Hematopoietic multipotent progenitor cell treated with erythropoietin and hydrocortisone succinate and interleukin-3 and kit ligand, for 6 days (in vitro differentiated cells): ENCODE measurements at regions not wholly inside any gene's neighbourhood (a gene's known extent, or its start where the extent isn't known, plus 50 kb on each side); places are given as distances from the start of the nearest gene placed in this dataset.
A peak's percentile ranks its signal among the peaks of the same experiment; 100 is the strongest.
"Not testable (repeated sequence)": the region's sequence is repeated elsewhere in the genome, so short reads cannot be mapped to it uniquely, and the experiment has no call there.

Experiments
- DNase-seq: peaks from one replicate; pipeline ENCODE4 v3.0.0-alpha.2; 2015

DNA sequence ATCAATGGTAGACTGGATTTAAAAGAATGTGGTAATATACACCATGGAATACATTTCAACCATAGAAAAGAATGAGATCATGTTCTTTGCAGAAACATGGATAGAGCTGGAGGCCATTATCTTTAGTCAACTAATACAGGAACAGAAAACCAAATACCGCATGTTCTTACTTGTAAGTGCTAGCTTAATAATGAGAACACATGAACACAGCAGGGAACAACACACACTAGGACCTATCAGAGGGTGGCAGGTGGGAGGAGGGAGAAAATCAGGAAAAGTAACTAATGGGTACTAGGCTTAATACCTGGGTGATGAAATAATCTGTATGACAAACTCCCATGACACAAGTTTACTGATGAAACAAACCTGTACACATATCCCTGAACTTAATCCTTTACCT lies 1435.2 kb downstream of the REEP3 start:
- no peak for DNase-seq

DNA sequence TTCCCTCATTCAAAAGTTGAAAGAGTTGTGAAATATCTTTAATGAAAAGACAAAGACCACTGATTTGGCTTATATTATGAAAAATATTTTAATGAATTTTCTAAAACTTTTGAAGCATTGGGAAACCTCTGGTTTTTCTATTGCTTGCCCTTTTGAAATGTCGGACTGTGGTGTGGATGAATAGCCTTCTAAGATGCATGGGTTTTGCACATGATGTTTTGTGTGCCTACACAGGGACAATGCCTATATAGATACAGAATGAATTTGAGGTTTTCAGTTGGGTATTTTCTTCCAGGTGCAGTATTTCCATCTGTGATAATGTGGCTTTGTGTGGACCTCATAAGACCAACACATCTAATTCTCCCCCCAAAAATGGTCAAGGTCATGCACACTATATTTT lies 1437.9 kb downstream of the REEP3 start:
- DNase-seq = no peak

DNA sequence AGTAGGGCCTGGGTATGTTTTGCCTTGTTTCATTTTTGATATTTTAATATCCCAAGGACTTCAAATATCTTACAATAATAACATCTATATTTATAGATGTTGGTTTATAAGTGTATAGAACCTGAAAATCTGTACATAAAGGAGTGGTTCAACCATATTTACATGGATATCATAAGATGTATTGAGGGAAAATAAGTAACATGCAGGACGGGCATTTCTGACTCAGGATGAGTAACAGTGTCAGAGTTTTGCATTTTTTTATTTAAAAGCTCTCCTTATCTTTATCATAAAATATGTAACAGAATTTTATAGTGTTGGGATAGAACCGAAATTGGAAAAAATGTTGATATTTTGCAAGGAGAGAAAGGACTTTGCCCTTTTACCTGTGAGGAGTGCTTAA lies 1438.7 kb downstream of the REEP3 start:
- DNase-seq = no peak

DNA sequence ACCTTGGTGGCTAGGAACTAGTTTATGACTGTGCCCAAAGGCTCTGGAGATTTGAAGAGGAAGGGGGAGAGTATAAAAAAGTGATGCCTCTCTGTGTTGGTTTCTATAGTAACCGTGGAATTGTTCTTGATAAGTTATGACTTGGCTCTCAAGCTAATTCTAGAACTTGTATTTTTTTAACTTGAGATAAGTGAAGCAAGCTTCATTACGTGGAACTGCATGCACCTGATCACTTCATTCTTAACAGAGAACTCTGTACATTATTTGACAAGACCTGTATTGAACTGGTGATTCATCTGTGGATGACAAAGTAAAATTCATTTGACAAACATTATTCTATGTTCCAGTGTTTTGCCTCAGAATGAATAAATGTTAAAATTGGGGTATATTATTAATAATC lies 1452.2 kb downstream of the REEP3 start:
- no peak for DNase-seq

DNA sequence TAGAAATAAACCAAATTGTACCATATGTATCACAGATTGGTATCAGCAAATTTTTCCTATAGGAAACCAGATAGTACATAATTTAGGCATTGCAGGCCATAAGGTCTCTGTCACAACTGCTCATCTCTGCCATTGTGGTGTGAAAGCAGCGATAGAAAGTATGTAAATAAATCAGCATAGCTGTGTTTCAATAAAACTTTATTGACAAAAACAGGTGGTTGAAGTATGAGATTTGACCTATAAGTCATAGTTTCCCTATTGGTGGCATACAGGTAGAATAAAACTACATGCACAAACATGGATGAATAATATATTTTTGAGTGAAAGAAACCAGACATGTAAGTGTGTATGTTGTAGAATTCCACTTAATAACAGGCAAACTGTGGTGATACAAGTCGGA lies 1454.9 kb downstream of the REEP3 start:
- DNase-seq = no peak

DNA sequence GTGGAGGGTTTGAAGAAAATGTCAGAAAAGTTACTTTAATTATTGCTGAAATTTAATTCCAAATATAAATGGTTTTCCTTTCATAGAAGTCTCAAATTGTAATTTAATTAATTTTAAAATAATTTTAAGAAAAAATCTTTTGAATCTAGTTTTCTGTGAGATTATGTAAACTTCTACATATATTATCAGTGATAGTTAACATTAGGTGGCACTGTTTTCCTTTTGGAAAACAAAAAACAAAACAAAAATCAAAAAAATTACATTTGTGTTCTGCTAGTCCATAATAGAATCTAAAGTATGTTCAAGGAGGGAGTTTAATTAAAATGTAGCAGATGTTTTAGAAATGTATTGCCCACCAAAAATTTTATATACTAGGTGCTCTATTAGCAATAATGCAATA lies 1456.7 kb downstream of the REEP3 start:
- DNase-seq = peak; percentile 1

DNA sequence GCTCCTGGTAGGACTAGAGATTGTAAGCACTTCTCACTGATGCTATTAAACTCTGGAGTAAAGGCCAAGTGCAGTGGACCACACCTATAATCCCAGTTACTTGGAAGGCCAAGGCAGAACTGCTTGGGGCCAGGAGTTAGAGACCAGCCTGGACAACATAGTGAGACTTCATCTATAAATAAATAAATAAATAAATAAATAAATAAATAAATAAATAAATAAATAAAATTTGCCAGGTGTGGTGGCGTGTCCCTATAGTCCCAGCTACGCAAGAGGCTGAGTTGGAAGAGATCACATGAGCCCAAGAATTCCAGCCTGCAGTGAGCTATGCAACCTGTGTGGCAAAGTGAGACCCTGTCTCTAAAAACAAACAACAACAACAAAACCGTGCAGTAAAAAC lies 1475.7 kb downstream of the REEP3 start:
- DNase-seq = no peak

DNA sequence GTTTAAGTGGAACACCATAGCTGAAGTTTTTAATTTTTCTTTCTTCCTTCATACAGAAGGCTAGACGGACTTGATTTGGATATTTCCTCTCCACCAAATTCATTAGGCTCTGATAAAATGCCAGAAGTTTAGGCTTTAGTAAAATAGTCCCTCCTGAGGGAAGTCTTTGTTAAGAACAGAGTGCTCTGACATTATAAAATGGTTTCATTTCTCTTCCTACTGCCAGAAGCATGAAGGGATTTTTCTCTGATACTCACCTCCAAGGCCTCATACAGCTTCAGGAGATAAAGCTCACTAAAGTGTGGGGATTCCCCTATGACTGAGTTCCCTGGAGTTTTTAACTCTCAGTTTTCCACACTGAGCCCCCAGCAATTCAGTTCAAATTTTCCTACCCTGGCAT lies 1489.6 kb downstream of the REEP3 start:
- no peak for DNase-seq

DNA sequence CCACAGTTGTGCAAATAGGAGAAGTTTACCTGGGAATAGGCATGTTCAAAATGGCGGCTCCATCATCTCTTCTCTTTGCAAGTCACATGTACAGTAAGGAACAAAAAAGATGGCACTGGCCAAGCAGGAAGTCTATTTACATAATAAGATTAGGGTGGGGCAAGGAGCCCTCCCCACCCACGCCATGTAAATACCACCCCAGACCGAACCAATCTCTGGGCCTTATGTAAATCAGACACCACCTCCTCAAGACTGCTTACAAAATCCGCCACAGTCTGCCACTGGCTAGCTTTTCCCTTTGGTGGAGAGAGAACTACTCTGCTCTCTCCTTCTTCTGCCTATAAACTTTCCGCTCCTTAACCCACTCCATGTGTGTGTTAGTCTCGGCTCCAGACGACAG lies 1496.3 kb downstream of the REEP3 start:
- DNase-seq = no peak

DNA sequence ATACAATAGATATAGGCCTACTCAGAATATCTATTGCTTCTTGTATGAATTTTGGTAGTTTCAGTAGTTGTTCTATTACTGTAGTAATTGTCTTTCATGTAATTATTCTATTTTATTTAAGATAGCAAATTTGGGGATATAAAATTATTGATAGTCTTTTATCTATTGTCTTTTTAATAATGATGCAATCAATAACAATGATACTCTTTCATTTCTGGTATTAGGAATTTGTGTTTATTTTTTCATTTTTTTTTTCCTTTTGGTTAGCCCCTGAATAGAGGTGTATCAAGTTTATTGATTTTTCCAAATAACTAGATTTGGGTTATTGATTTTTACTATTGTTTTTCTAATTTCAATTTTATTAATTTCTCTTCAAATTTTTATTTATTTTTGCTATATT lies 1503.7 kb downstream of the REEP3 start:
- DNase-seq = no peak

DNA sequence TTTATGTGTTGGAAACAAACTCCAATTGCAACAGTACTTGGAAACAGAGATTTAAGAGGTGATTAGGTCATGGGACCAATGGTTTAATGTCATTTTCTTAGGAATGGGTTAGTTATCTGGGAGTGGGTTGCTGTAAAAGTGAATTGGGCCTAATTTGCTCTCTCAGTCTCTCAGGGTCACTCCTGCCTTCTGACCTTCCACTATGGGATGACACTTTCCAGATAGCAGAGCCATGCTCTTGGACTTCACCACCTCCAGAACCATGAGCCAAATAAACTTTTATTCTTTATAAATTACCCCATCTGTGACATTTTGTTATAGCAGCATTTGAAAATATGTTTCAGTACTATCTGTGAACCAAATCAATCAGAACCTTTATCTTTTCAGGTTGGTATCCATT lies 1509.1 kb downstream of the REEP3 start:
- no peak for DNase-seq

DNA sequence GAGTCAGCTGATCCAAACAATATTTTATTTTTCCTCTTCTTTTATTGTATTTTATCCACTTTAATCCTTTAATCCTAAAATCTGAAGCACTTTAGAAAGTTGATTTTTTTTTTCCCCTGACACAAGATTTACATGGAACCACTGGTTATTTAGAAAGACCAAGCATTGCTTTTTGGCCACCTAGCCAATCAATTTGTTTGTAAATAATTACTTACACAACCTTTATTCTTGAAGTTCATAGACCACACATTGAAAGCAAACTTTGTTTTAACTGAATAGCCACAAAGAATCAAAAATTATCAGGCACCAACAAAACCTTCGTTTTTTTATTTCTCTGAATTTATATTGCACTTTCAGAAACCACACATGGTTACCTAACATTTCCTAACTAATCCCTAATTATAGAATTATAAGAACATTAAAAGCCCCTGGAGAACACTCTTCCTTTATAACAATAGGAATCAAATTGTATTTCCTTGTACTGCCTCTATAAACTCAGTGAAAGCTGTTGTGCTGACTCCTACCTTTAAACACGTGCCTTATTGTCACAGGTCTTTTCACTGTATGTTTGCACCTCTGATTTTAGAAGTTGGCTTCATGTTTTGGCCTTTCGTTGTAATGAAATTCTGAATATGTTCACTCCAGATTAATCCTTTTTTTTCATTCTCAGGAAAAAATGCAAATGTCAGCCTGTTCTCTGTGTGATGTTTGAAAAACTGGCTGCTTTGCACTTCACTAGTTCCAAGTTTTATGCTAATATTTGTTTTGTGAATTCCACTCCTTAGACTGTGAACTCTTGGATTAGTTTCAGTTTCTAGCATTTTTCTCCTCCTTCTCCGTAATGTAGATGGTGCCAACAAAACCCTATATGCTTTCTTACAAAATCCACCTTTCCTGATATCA lies 1511.9 kb downstream of the REEP3 start:
- DNase-seq = no peak

DNA sequence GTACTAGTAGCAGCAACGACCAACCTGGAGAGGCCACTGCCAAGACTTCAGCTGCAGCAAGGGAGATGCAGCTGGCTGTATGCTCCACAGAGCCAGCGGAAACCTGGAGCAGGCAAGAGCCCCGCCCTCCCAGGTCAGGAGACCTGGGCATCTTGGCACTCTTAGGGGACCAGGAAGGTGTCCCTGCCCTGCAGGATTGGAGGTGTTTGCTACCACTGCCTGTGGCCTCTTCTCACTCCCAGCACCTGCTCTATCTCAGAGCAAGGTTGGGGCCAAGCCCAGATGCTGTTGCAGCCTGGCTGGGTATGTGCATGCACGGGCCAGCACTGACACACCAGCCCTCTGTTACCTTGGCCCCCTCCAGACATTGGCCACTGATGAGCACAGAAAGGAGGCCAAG lies 1512.8 kb downstream of the REEP3 start:
- no peak for DNase-seq

DNA sequence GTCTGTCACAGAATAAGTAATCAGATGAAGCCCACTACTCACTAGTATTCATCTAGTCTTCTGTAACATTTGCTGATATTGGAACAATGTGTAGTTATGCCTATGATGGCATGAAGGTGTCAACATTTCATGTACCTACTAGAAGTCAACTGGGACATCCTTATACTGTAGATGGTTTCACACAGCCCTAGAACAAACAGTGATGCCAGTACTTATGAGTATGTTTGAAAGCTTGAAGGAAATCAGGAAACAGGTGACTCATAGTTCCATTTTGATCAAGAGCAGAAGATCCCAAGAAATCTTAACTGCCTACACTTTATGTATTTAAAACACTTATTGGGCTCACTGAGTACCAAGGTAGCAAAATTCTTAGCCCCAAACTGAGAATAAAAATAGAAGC lies 1519.6 kb downstream of the REEP3 start:
- DNase-seq = no peak

DNA sequence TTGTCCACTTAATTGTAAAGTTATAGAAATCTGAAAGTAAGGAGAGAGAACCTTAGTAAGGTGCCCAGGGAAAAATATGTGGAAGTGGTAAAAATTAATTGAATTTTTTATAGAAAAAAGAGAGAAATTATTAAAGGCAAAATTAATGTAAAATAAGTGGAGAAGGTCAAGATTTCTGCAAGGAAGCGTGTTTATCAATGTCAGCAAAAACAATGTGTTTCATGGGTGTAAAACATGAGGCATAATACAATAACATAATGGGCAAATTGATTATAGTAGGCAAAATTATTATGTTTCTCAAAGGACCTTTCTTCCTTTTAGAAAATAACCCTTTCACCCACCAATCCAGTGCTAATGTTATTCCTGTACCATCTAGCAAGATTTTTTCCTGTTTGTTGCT lies 1520.1 kb downstream of the REEP3 start:
- DNase-seq = no peak

DNA sequence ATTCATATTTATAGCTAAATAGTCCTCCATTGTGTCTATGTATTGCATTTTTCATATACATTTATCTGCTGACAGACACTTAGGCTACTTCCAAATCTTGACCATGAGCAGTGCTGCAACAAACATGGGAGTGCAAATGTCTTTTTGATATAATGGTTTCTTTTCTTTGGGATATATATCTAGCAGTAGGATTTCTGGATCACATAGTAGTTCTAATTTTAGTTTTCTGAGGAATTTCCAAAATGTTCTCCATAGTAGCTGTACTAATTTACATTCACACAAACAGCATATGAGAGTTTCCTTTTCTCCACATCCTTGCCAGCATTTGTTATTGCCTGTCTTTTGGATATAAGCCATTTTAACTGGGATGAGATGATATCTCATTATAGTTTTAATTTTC lies 1521.3 kb downstream of the REEP3 start:
- no peak for DNase-seq

DNA sequence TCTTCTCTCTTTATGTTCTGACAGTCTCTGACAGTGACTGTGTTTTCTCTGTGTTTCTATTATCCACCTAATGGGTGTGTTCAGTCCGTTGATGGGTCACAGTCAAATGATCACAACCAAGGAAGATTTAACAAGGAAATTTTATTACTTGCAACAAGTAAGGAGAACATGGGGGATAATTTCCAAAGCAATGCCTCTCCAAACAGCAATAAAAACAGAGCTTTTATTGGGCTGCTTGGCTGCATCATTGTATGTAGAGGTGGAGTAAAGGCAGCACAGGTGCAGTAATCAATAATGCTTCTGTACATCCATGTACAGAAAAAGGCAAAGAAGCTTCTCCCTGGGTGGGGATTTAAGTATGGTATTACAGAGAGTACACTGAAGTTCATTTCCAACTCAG lies 1525.6 kb downstream of the REEP3 start:
- DNase-seq = no peak

DNA sequence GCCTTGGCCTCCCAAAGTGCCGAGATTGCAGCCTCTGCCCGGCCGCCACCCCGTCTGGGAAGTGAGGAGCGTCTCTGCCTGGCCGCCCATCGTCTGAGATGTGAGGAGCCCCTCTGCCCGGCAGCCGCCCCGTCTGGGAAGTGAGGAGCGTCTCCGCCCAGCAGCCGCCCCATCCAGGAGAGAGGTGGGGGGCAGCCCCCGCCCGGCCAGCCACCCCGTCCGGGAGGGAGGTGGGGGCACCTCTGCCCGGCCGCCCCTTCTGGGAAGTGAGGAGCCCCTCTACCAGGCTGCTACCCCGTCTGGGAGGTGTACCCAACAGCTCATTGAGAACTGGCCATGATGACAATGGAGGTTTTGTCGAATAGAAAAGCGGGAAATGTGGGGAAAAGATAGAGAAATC lies 1530.9 kb downstream of the REEP3 start:
- DNase-seq = not testable (repeated sequence)

DNA sequence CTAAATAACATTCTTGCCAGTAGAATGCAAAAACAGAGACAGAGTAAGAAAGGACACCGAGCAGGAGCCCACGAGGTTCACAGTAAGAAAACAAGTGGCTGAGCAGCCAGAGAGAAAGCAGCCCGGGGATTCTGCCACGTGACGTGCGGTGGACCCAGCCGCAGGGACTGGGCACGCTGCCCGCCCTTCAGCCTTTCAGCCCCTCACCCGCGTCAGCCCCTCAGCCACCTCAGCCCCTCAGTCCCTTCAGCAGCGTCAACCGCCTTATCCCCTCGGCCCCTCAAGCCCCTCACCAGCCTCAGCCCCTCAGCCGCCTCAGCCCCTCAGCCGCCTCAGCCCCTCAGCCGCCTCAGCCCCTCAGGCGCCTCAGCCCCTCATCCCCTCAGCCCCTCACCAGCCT lies 1532.2 kb downstream of the REEP3 start:
- not testable (repeated sequence) for DNase-seq

DNA sequence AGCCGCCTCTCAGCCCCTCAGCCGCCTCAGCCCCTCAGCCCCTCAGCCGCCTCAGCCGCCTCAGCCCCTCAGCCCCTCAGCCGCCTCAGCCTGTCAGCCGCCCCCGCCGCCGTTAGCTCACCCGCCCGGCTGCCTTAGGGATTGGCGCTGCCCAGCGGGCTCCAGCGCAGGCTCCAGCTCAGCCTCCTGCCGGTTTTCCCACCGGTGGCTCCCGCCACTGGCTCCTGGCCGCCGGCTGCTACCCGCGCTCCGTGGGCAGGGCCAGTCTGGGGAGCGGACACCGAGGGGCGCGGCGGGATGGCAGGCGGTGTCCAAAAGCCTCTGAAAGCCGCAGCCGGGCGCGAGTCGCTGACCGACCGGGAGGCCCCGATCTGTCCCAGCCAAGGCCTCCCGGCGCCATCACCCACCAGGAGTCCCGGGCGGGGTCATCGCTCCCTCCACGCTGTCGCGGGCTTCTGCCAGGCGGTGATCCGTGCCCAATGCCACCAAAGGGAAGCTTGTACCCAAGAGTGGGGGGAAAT lies 1532.7 kb downstream of the REEP3 start:
- not testable (repeated sequence) for DNase-seq

DNA sequence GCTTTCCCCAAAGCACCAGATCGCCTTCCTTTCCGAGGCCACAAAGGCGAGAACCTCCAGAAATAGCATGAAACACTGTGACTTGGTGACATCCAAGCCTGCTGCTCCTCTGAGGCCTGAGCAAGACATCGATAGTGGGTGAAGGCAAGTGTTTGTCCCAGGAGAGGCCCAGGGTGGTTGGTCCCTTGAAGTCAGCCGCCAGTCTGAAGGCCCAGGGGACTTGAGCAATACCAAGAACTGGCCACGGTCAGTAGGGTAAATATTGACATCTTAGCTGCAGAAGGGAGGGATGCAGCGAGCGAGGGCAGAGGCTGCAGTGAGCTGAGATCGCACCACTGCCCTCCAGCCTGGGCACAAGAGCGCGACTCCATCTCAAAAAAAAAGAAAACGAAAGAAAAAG lies 1533.5 kb downstream of the REEP3 start:
- not testable (repeated sequence) for DNase-seq

DNA sequence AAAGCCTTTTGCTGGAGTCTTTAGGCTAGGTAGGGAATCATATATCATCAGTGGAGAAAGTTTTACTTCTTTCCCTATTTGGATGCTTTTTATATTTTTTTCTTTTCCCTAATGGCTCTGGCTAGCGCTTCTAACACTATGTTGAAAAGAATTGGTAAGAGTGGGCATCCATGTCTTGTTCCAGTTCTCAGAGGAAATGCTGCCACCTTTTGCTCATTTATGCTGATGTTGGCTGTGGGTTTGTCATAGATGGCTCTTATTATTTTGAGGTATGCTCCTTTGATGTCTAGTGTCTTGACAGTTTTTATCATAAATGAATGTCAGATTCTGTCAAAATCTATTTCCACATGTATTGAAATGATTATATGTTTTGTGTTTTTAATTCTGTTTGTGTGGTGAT lies 1544.1 kb downstream of the REEP3 start:
- no peak for DNase-seq

DNA sequence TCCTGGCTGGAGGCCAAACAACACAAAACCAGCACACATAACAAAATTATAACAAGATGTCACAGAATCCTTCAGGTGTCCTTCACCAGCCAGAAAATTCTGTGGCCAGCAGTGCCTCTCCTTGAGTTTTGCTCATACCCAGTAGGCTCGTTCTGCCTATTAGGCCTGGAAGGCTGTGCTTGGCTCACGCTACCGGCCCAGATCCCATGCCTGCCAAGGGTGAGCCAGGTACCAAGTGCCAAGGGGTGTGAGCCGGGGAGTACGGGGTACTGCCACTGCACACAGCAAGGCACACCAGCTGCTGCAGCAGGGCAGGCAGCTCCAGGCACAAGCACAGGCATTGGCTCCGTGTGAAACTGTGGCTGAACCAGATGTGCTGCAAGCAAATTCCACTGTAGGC lies 1562.0 kb downstream of the REEP3 start:
- DNase-seq = no peak

DNA sequence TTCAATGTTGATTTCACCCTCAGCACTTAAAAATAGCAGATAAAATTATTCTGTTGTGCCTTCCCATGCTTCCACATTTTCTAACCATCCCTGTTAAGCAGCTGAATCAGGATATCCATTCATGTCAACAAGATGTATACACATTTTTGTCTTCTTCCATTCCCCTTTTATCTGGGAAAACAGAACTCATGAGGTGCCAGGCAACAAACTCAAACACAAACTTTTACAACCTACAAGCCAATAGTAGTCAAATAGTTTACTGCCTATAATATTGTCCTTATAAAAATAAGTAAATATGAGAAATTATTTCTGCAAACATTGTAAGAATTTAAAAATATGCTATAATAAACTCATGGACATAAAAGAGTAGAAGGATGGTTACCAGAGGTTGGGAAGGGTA lies 1569.8 kb downstream of the REEP3 start:
- no peak for DNase-seq

DNA sequence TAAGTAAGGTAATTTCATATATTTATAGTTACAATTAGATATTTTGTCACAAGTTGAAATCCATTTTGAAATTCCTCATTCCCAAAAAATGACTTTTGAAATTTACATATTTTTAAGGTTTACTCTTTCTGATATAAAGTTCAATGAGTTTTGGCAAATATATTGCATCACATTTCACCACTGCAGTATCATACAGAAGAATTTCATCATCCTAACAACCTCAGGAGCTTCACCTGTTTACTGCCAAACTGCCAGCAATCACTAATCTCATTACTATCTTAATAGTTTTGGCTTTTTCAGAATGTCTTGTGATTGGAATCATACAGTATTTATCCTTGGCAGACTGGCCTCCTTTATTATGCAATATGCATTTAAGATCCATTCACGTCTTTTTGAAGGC lies 1578.9 kb downstream of the REEP3 start:
- DNase-seq = no peak
